ENCODE measurements at regions not wholly inside any gene's neighbourhood (a gene's known extent, or its start where the extent isn't known, plus 50 kb on each side); places are given as distances from the start of the nearest gene placed in this dataset.
"Not testable (repeated sequence)": the region's sequence is repeated elsewhere in the genome, so short reads cannot be mapped to it uniquely, and the experiment has no call there.

DNA sequence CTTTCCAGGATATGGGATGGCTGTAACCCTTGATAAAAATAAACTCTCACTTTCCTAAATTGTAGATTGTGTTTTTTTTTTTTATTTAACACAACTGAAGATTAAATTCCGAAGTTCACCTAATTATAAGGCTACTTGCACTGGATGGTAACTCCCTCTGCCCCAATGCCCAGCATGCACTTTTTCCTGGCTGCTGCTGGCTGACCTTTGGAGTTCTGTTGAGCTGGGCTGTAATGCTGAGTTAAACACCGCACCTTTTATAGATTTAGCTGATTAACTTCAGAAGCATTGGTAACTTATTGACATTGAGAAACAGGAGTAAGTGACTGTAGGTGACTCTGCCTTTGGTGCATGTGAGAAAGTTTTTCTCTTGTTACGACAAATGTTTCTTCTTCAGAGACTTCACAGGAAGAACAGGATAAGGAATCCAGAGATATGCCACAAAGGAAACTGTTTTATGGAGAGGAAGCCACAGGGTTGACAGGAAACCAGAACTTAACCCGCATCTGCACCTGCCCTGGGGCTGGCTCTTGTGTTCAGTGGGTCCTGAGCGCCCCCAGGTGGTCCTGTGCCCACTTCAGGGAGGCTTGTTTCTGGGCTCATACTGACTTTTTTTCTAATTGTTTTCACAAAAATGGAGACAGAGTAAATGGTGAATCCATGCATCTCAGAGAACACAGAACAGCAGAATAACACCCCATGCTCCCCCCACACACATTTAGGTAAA is 1240.3 kb downstream of the TMEM121 start:
- DNase-seq (peak; percentile 34 to 79 (median 59)), ATAC-seq (peak; percentile 70 to 79)
- H3K36me3 Mint-ChIP-seq, H3K9me3 Mint-ChIP-seq, H3K27me3 Mint-ChIP-seq, POLR2A ChIA-PET: not testable (repeated sequence)
- peaks cover 23 to 43% (median 33%) of the 10 kb centered on the region in 4 donors for H3K4me1 Mint-ChIP-seq
- H3K4me3 Mint-ChIP-seq = peak overlapping the region in 9 of 10 donors; percentile 33 to 78 (median 63)
- H3K27ac Mint-ChIP-seq = peak overlapping the region in 5 of 10 donors; percentile 1 to 87 (median 79)

DNA sequence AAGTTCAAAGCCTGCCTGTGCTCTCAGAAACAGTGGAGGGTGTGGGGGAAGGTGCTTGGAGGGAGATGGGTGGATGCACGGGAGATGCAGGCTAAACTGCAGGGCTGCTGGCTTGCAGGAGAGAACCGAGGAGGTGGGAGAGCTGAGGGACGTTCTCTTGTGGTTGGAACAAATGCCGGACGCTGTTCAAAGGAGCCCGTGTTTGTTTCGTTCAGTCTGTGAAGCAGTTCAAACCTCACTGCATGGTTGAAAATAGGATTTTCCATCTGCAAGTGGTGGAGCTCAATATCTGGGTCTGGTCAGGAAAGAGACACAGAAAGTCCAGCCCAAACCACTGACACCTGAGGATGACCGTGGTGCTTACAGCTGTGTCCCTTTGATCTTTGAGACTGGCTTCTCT is 1241.8 kb downstream of the TMEM121 start:
- Mint-ChIP-seq H3K27ac (peak overlapping the region in 6 of 10 donors; percentile 29 to 84 (median 42)), H3K4me1 (peaks cover 23 to 41% (median 33%) of the 10 kb centered on the region in 4 donors), H3K4me3 (peak overlapping the region in 4 of 10 donors; percentile 30 to 49 (median 40))
- POLR2A ChIA-PET, H3K27me3 Mint-ChIP-seq, H3K9me3 Mint-ChIP-seq, ATAC-seq, H3K36me3 Mint-ChIP-seq, DNase-seq: not testable (repeated sequence)

- H3K9me3 Mint-ChIP-seq, H3K27me3 Mint-ChIP-seq, DNase-seq, H3K4me3 Mint-ChIP-seq, H3K36me3 Mint-ChIP-seq, POLR2A ChIA-PET, ATAC-seq: not testable (repeated sequence)
- Mint-ChIP-seq H3K27ac (peak overlapping the region in 2 of 10 donors; percentile 14 to 61), H3K4me1 (peaks cover 20 to 39% (median 33%) of the 10 kb centered on the region in 4 donors)
Observed at GRCh38 chr14:106768972-106769700, 1242.8 kb downstream of the TMEM121 start.

DNA sequence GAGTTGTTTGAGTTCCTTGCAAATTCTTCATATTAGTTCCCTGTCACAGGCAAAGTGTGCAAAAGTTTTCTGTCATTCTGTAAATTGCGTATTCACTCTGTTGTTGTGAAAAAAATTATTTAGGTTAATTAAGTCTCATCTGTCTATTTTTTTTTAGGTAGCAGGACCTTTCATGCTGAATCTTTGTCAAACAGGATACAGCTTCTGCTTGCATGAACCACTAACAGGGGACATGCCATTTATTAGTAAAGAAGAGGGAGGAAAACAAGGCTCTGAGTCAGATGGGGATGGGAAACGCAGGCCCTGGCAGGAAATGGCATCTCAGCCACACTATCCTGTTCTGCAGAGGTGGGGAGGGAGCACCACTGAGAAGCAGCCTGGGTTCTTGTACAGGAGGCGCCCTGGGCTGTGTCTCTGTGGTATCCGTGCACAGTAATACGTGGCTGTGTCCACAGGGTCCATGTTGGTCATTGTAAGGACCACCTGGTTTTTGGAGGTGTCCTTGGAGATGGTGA is 1243.8 kb downstream of the TMEM121 start:
- H3K36me3 Mint-ChIP-seq, POLR2A ChIA-PET, DNase-seq, H3K9me3 Mint-ChIP-seq, H3K27me3 Mint-ChIP-seq: not testable (repeated sequence)
- Mint-ChIP-seq H3K27ac (peak overlapping the region in 7 of 10 donors; percentile 17 to 72 (median 34)), H3K4me3 (peak overlapping the region in 4 of 10 donors; percentile 13 to 52 (median 26)), H3K4me1 (peaks cover 18 to 44% (median 40%) of the 10 kb centered on the region in 4 donors)
- ATAC-seq = peak in 1 of 2 donors; percentile 69

- Mint-ChIP-seq H3K9me3 (peaks cover 0 to 14% (median 2%) of the 10 kb centered on the region in 9 donors), H3K4me3 (peak overlapping the region in 1 of 10 donors; percentile 22), H3K4me1 (peaks cover 5 to 25% (median 16%) of the 10 kb centered on the region in 4 donors)
- H3K27ac Mint-ChIP-seq, H3K27me3 Mint-ChIP-seq, H3K36me3 Mint-ChIP-seq, POLR2A ChIA-PET: not testable (repeated sequence)
- ATAC-seq (peak; percentile 79 to 82), DNase-seq (peak; percentile 45 to 88 (median 81))
Observed at GRCh38 chr14:106774889-106775480, 1248.6 kb downstream of the TMEM121 start.

DNA sequence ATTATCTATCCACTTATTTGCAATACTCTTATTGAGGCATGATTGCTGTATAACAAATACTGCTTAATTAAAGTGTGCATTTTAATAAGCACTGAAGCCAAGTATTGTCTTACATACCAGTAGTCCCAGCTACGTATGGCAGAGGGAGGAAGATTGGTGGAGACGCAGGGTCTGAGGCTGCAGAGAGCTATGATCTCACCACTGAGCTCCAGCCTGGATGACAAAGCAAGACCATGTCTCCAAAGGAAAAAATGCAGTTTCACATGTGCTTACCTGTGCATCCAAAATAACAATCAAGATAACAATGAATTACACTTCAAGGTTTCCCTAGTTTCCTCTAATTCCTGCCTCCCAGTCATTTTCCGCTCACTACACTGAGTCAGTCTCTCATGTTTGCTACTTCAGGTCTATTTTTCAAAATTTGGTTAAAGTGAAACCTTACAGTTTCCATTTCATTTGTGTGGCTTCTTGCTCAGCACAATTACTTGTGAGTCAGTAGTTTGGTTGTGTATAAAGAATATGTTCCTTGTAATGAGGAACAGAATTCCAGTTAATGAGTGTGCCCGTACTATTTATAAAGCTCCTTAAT is 1250.1 kb downstream of the TMEM121 start:
- no peak overlapping the region for H3K27ac Mint-ChIP-seq
- POLR2A ChIA-PET = no interaction called here
- ATAC-seq = no peak
- H3K9me3 Mint-ChIP-seq = peaks cover 0 to 14% (median 2%) of the 10 kb centered on the region in 9 donors
- H3K4me3 Mint-ChIP-seq = no peak overlapping the region
- peaks cover 0 to 3% (median 0%) of the 10 kb centered on the region in 5 donors for H3K27me3 Mint-ChIP-seq
- peaks cover 0 to 3% (median 0%) of the 10 kb centered on the region in 3 donors for H3K36me3 Mint-ChIP-seq
- peaks cover 2 to 16% (median 10%) of the 10 kb centered on the region in 4 donors for H3K4me1 Mint-ChIP-seq
- DNase-seq = no peak

DNA sequence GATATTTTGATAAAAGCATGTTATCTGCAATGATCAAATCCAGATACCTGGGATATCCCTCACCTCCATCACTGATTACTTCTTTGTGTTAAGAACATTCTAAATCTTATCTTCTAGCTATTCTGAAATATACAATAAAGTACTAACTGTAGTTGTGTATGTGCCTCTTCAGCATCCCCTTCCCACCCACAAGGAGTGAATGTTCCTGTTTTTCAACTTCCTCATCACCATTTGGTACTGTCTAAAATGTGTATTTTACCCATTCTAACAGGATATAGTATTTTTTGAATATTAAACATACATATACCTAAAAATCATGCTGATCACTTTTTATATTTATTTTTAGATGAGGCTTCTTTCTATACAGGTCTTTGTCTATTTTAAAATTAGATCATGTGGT is 1252.6 kb downstream of the TMEM121 start:
- DNase-seq = no peak
- H3K4me3 Mint-ChIP-seq = no peak overlapping the region
- POLR2A ChIA-PET = no interaction called here
- peaks cover 0 to 4% (median 0%) of the 10 kb centered on the region in 5 donors for H3K27me3 Mint-ChIP-seq
- ATAC-seq = no peak
- H3K27ac Mint-ChIP-seq = no peak overlapping the region
- peaks cover 0 to 14% (median 2%) of the 10 kb centered on the region in 9 donors for H3K9me3 Mint-ChIP-seq
- peaks cover 0 to 3% (median 0%) of the 10 kb centered on the region in 3 donors for H3K36me3 Mint-ChIP-seq
- H3K4me1 Mint-ChIP-seq = peaks cover 2 to 16% (median 10%) of the 10 kb centered on the region in 4 donors

- Mint-ChIP-seq H3K9me3 (no peaks in the 10 kb centered on the region), H3K4me3 (no peak overlapping the region), H3K36me3 (no peaks in the 10 kb centered on the region), H3K27me3 (peaks cover 2 to 11% (median 4%) of the 10 kb centered on the region in 5 donors), H3K27ac (no peak overlapping the region), H3K4me1 (peaks cover 8 to 27% (median 17%) of the 10 kb centered on the region in 4 donors)
- POLR2A ChIA-PET = no interaction called here
- DNase-seq (no peak), ATAC-seq (no peak)
Observed at GRCh38 chr14:106786697-106787096, 1260.3 kb downstream of the TMEM121 start.

DNA sequence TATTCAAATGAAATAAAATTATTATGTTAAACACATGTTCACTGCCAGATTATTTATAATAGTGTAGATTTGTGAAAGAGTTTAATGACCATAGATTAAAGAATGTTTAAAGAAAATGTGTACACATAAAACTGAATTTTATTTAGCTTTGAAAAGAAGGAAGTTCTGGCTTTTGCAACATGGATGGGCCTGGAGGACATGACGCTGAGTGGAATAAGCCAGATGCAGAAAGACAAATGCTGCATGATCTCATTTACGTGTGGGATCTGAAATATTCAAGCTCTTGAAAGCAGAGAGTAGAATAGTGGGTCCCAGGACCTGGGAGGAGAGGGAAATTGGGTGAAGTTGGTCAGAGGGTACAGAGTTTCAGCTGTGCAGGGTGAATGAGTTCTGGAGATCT is 1261.2 kb downstream of the TMEM121 start:
- peaks cover 2 to 11% (median 4%) of the 10 kb centered on the region in 5 donors for H3K27me3 Mint-ChIP-seq
- DNase-seq (no peak), ATAC-seq (no peak)
- H3K36me3 Mint-ChIP-seq = no peaks in the 10 kb centered on the region
- peaks cover 8 to 27% (median 17%) of the 10 kb centered on the region in 4 donors for H3K4me1 Mint-ChIP-seq
- H3K27ac Mint-ChIP-seq = no peak overlapping the region
- H3K4me3 Mint-ChIP-seq = no peak overlapping the region
- no peaks in the 10 kb centered on the region for H3K9me3 Mint-ChIP-seq
- POLR2A ChIA-PET = no interaction called here

- ATAC-seq (peak; percentile 33 to 38), DNase-seq (no peak)
- Mint-ChIP-seq H3K27me3 (peaks cover 2 to 9% (median 4%) of the 10 kb centered on the region in 5 donors), H3K9me3 (no peaks in the 10 kb centered on the region), H3K4me1 (peaks cover 8 to 27% (median 17%) of the 10 kb centered on the region in 4 donors), H3K27ac (peak overlapping the region in 2 of 10 donors; percentile 42 to 67), H3K36me3 (no peaks in the 10 kb centered on the region), H3K4me3 (peak overlapping the region in 2 of 10 donors; percentile 8 to 52)
- POLR2A ChIA-PET = no interaction called here
Observed at GRCh38 chr14:106788534-106788933, 1262.2 kb downstream of the TMEM121 start.

DNA sequence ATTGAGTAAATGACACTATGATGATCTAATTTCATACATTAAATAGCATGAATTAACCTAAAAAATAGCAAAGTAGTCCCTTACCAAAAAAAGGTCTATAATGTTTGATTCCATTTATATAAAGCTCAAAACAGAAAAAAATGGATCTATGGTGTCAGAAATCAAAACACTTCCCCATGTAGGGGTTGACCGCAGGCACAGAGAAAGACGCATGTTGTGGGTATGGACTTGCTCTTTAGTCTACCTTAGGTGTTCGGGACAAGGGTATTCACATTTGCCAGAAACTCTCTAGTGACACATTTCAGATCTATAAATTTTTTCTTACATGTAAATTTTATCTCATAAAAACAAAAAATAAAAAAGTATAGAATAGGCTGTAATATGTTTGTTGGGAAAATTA is 1262.9 kb downstream of the TMEM121 start:
- Mint-ChIP-seq H3K4me3 (no peak overlapping the region), H3K4me1 (peaks cover 8 to 27% (median 17%) of the 10 kb centered on the region in 4 donors), H3K36me3 (no peaks in the 10 kb centered on the region), H3K9me3 (no peaks in the 10 kb centered on the region), H3K27me3 (peaks cover 2 to 9% (median 4%) of the 10 kb centered on the region in 5 donors), H3K27ac (peak overlapping the region in 1 of 10 donors; percentile 45)
- ATAC-seq = peak in 1 of 2 donors; percentile 52
- POLR2A ChIA-PET = no interaction called here
- DNase-seq = no peak
